ENCODE measurements at regions not wholly inside any gene's neighbourhood (a gene's known extent, or its start where the extent isn't known, plus 50 kb on each side); places are given as distances from the start of the nearest gene placed in this dataset.

- Histone ChIP-seq H3K9me2 (replicated peaks; ENCODE audit: low read depth, low read length) (no peaks in the 10 kb centered on the region), H3K9ac (ENCODE audit: low read depth, low read length, poor library complexity, severe bottlenecking) (no peak overlapping the region), H3F3A (ENCODE audit: low read depth) (peaks cover 3% of the 10 kb centered on the region; the same call in 1 of the 2 replicates), H3K4me2 (ENCODE audit: low read depth, low read length, poor library complexity, severe bottlenecking) (no peak overlapping the region), H3K79me2 (ENCODE audit: insufficient read depth, low read length) (no peaks in the 10 kb centered on the region), H3K4me3 (ENCODE audit: low read length, poor library complexity, severe bottlenecking) (no peak overlapping the region), H2AFZ (ENCODE audit: low read length) (peak overlapping the region; percentile 24), H3K27me3 (ENCODE audit: insufficient read depth, low read length, poor library complexity, severe bottlenecking) (no peaks in the 10 kb centered on the region), H3K36me3 (ENCODE audit: insufficient read depth, low read length) (no peaks in the 10 kb centered on the region), H4K20me1 (ENCODE audit: insufficient read depth, low read length, poor library complexity, severe bottlenecking) (no peaks in the 10 kb centered on the region), H3K9me3 (ENCODE audit: insufficient read depth, low read depth, low read length) (no peaks in the 10 kb centered on the region), H3K4me1 (ENCODE audit: insufficient read depth, low read length, poor library complexity, severe bottlenecking) (peaks cover 38% of the 10 kb centered on the region)
- no peak for TF ChIP-seq EZH2phosphoT487 (IDR thresholded peaks at IDR 0.05; ENCODE audit: borderline replicate concordance)
- no peak for TF ChIP-seq CTCF (conservative IDR thresholded peaks at IDR 0.05; ENCODE audit: low read length)
Observed at GRCh38 chr5:54745599-54745998, 228.0 kb downstream of the SNX18 start.

- no peaks in the 10 kb centered on the region for H3K9me2 ChIP-seq (replicated peaks; ENCODE audit: low read depth, low read length)
- TF ChIP-seq EZH2phosphoT487 (IDR thresholded peaks at IDR 0.05; ENCODE audit: borderline replicate concordance) (no peak), CTCF (conservative IDR thresholded peaks at IDR 0.05; ENCODE audit: low read length) (no peak)
- H4K20me1 ChIP-seq (ENCODE audit: insufficient read depth, low read length, poor library complexity, severe bottlenecking): no peaks in the 10 kb centered on the region
- H3K9ac ChIP-seq (ENCODE audit: low read depth, low read length, poor library complexity, severe bottlenecking): no peak overlapping the region
- H3K9me3 ChIP-seq (ENCODE audit: insufficient read depth, low read depth, low read length): no peaks in the 10 kb centered on the region
- H3K27me3 ChIP-seq (ENCODE audit: insufficient read depth, low read length, poor library complexity, severe bottlenecking): no peaks in the 10 kb centered on the region
- H3K4me1 ChIP-seq (ENCODE audit: insufficient read depth, low read length, poor library complexity, severe bottlenecking): peaks cover 44% of the 10 kb centered on the region
- peak overlapping the region; percentile 41 for H3K4me2 ChIP-seq (ENCODE audit: low read depth, low read length, poor library complexity, severe bottlenecking)
- no peaks in the 10 kb centered on the region for H3K79me2 ChIP-seq (ENCODE audit: insufficient read depth, low read length)
- no peak overlapping the region for H2AFZ ChIP-seq (ENCODE audit: low read length)
- H3K36me3 ChIP-seq (ENCODE audit: insufficient read depth, low read length): no peaks in the 10 kb centered on the region
- peaks cover 3% of the 10 kb centered on the region; the same call in 1 of the 2 replicates for H3F3A ChIP-seq (ENCODE audit: low read depth)
- H3K4me3 ChIP-seq (ENCODE audit: low read length, poor library complexity, severe bottlenecking): peak overlapping the region; percentile 7
Observed at GRCh38 chr5:54743997-54744788, 226.6 kb downstream of the SNX18 start.

- Histone ChIP-seq H3F3A (ENCODE audit: low read depth) (peaks cover 3% of the 10 kb centered on the region; the same call in 1 of the 2 replicates), H3K4me1 (ENCODE audit: insufficient read depth, low read length, poor library complexity, severe bottlenecking) (peaks cover 44% of the 10 kb centered on the region), H4K20me1 (ENCODE audit: insufficient read depth, low read length, poor library complexity, severe bottlenecking) (no peaks in the 10 kb centered on the region), H3K9ac (ENCODE audit: low read depth, low read length, poor library complexity, severe bottlenecking) (no peak overlapping the region), H2AFZ (ENCODE audit: low read length) (no peak overlapping the region), H3K9me3 (ENCODE audit: insufficient read depth, low read depth, low read length) (no peaks in the 10 kb centered on the region), H3K27me3 (ENCODE audit: insufficient read depth, low read length, poor library complexity, severe bottlenecking) (no peaks in the 10 kb centered on the region), H3K79me2 (ENCODE audit: insufficient read depth, low read length) (no peaks in the 10 kb centered on the region), H3K36me3 (ENCODE audit: insufficient read depth, low read length) (no peaks in the 10 kb centered on the region), H3K4me3 (ENCODE audit: low read length, poor library complexity, severe bottlenecking) (no peak overlapping the region), H3K9me2 (replicated peaks; ENCODE audit: low read depth, low read length) (no peaks in the 10 kb centered on the region), H3K4me2 (ENCODE audit: low read depth, low read length, poor library complexity, severe bottlenecking) (peak overlapping the region; percentile 41)
- TF ChIP-seq EZH2phosphoT487 (IDR thresholded peaks at IDR 0.05; ENCODE audit: borderline replicate concordance) (no peak), CTCF (conservative IDR thresholded peaks at IDR 0.05; ENCODE audit: low read length) (no peak)
Observed at GRCh38 chr5:54743581-54743980, 226.0 kb downstream of the SNX18 start.

Measured in Loucy (cell line).